Liver (tissue), 3 donors: ENCODE measurements at regions not wholly inside any gene's neighbourhood (a gene's known extent, or its start where the extent isn't known, plus 50 kb on each side); places are given as distances from the start of the nearest gene placed in this dataset.

Experiments
- HNF4A ChIP-seq, 2 donors: conservative IDR thresholded peaks; 2 replicates each; pipeline ENCODE4 v1.6.1; 2016; ENCODE audit warnings: antibody characterized with exemption in 2 of 2, mild to moderate bottlenecking in 2 of 2
- HNF4G ChIP-seq: IDR thresholded peaks from 2 replicates; pipeline ENCODE4 v1.6.1; 2016; ENCODE audit warnings: antibody characterized with exemption
- TAF1 ChIP-seq: conservative IDR thresholded peaks from 2 replicates; pipeline ENCODE4 v1.6.1; 2016; ENCODE audit warnings: antibody characterized with exemption, mild to moderate bottlenecking
- TF ChIP-seq, protein P1 (sequence below): fragments of 150-350 bp; IDR thresholded peaks from 2 replicates; pipeline ENCODE4 v1.5.1; 2017; ENCODE audit warnings: improper control_type of control experiment, low read depth, low read length; ENCODE audit not compliant: missing input control
- donor health status: healthy.
- donor health status: healthy.

DNA sequence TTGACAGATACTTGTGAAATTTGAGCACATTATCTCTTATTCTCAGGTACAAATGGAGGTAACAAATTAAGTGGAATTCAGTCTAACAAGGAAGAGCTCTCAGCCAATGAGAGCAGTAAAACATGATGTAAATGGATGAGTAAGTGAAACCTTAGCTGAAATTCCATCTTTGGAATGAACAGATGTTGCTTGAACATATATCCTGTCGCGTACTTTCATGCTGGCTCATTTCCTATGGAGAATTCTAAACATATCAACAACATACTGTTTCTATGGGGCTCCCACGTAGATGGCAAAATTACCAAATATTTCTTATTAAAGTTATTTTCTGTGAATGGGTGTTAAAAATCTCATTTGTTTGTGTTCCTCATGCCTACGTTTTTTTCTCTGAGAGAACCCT lies 256.3 kb upstream of the LINC00305 start:
- TF ChIP-seq, protein P1, sequence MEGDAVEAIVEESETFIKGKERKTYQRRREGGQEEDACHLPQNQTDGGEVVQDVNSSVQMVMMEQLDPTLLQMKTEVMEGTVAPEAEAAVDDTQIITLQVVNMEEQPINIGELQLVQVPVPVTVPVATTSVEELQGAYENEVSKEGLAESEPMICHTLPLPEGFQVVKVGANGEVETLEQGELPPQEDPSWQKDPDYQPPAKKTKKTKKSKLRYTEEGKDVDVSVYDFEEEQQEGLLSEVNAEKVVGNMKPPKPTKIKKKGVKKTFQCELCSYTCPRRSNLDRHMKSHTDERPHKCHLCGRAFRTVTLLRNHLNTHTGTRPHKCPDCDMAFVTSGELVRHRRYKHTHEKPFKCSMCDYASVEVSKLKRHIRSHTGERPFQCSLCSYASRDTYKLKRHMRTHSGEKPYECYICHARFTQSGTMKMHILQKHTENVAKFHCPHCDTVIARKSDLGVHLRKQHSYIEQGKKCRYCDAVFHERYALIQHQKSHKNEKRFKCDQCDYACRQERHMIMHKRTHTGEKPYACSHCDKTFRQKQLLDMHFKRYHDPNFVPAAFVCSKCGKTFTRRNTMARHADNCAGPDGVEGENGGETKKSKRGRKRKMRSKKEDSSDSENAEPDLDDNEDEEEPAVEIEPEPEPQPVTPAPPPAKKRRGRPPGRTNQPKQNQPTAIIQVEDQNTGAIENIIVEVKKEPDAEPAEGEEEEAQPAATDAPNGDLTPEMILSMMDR: no peak
- TF ChIP-seq HNF4G (no peak), TAF1 (no peak), HNF4A (conservative IDR thresholded peaks at IDR 0.05) (no peak)
